MCF 10A (cell line): ENCODE measurements at regions not wholly inside any gene's neighbourhood (a gene's known extent, or its start where the extent isn't known, plus 50 kb on each side); places are given as distances from the start of the nearest gene placed in this dataset.
A peak's percentile ranks its signal among the peaks of the same experiment; 100 is the strongest.
"Not testable (repeated sequence)": the region's sequence is repeated elsewhere in the genome, so short reads cannot be mapped to it uniquely, and the experiment has no call there.

ENCODE experiments used
- BruUV-seq: library from RNA; stranded (reverse); fragments of 400-500 nt; replicated peaks from 2 replicates; lab custom pipeline; 2021; lab: Mats Ljungman, UMichigan
- CTCF ChIA-PET: fragments of 300-600 bp; sonication (Branson Sonifier 250); formaldehyde crosslinking; extraction: SDS; loops from one replicate; lab custom pipeline; 2021; ENCODE audit warnings: antibody characterized with exemption, inconsistent platforms; lab: Yijun Ruan, JAX
- POLR2A ChIA-PET: fragments of 300-600, 350-650 bp; sonication (Branson Sonifier 250); formaldehyde crosslinking; extraction: SDS; loops from one replicate; lab custom pipeline; 2020; ENCODE audit warnings: antibody characterized with exemption, inconsistent platforms; lab: Yijun Ruan, JAX
- DNase-seq: peaks from one replicate; pipeline ENCODE4 v3.0.0-alpha.2; 2018; ENCODE audit not compliant: unreplicated experiment
- H3K27ac Mint-ChIP-seq: one replicate; pipeline ENCODE4 v1.8.0; 2022; ENCODE audit warnings: mild to moderate bottlenecking, low read depth, mixed read lengths; ENCODE audit not compliant: unreplicated experiment
- H3K27me3 Mint-ChIP-seq: one replicate; pipeline ENCODE4 v1.8.0; 2022; ENCODE audit warnings: mixed read lengths; ENCODE audit not compliant: insufficient read depth, unreplicated experiment
- H3K36me3 Mint-ChIP-seq: one replicate; pipeline ENCODE4 v1.8.0; 2022; ENCODE audit warnings: mild to moderate bottlenecking, moderate library complexity, mixed read lengths; ENCODE audit not compliant: insufficient read depth, unreplicated experiment
- H3K4me1 Mint-ChIP-seq: one replicate; pipeline ENCODE4 v1.8.0; 2022; ENCODE audit warnings: mixed read lengths; ENCODE audit not compliant: insufficient read depth, unreplicated experiment
- H3K4me3 Mint-ChIP-seq: one replicate; pipeline ENCODE4 v1.8.0; 2022; ENCODE audit warnings: mild to moderate bottlenecking, moderate library complexity, mixed read lengths; ENCODE audit not compliant: unreplicated experiment
- H3K9me3 Mint-ChIP-seq: one replicate; pipeline ENCODE4 v1.8.0; 2022; ENCODE audit warnings: mixed read lengths; ENCODE audit not compliant: unreplicated experiment
- CTCF ChIP-seq: fragments of 200-600 bp; IDR thresholded peaks from one replicate; pipeline ENCODE4 v1.8.0; 2022; ENCODE audit warnings: antibody characterized with exemption, mild to moderate bottlenecking; ENCODE audit not compliant: unreplicated experiment
- intact Hi-C: fragments of 100-400 bp; cut with micrococcal nuclease; formaldehyde crosslinking; loops from 2 replicates; pipeline ENCODE4 v1.14.1; 2022

GRCh38 chr13:87961546-87961945, 290.4 kb downstream of the SLITRK5 start:
- Mint-ChIP-seq H3K9me3 (no peaks in the 10 kb centered on the region), H3K27ac (no peak overlapping the region), H3K4me1 (no peaks in the 10 kb centered on the region), H3K36me3 (no peaks in the 10 kb centered on the region), H3K27me3 (no peaks in the 10 kb centered on the region), H3K4me3 (no peak overlapping the region)
- intact Hi-C loops = no loop called here
- BruUV-seq = no TSS peak
- ChIA-PET POLR2A (no interaction called here), CTCF (interaction anchor here (0.5 to 0.8 kb wide), 3 partner anchors 134 to 1611 kb away, joined by 3 read pairs; no protein-coding TSS in a partner anchor)
- no peak for TF ChIP-seq CTCF
- DNase-seq = no peak

- intact Hi-C loops = no loop called here
- Mint-ChIP-seq H3K27me3 (no peaks in the 10 kb centered on the region), H3K4me3 (no peak overlapping the region), H3K36me3 (peaks cover 7% of the 10 kb centered on the region), H3K4me1 (peaks cover 19% of the 10 kb centered on the region), H3K9me3 (no peaks in the 10 kb centered on the region), H3K27ac (no peak overlapping the region)
- ChIA-PET POLR2A (no interaction called here), CTCF (interaction anchor here (0.6 kb wide), 1 partner anchor 86 kb away, joined by 3 read pairs; no protein-coding TSS in a partner anchor)
- TF ChIP-seq CTCF = no peak
- DNase-seq = no peak
- BruUV-seq = no TSS peak
These were observed 301.4 kb downstream of the SLITRK5 start for GRCh38 chr13:87972568-87972967.

- H3K36me3 Mint-ChIP-seq = peaks cover 7% of the 10 kb centered on the region
- H3K4me3 Mint-ChIP-seq = peak overlapping the region; percentile 33
- H3K27ac Mint-ChIP-seq = peak overlapping the region; percentile 86
- POLR2A ChIA-PET = interaction anchor here (0.7 kb wide), 1 partner anchor 290 kb away, joined by 3 read pairs; no protein-coding TSS in a partner anchor
- no peaks in the 10 kb centered on the region for H3K9me3 Mint-ChIP-seq
- no peaks in the 10 kb centered on the region for H3K27me3 Mint-ChIP-seq
- CTCF ChIA-PET = interaction anchor here (0.6 to 0.8 kb wide), 4 partner anchors 48 to 1017 kb away, joined by 3 to 4 read pairs (median 3); no protein-coding TSS in a partner anchor
- DNase-seq = peak; percentile 20
- no peak for TF ChIP-seq CTCF
- BruUV-seq = no TSS peak
- peaks cover 19% of the 10 kb centered on the region for H3K4me1 Mint-ChIP-seq
- intact Hi-C loops = no loop called here
These were observed 303.9 kb downstream of the SLITRK5 start for GRCh38 chr13:87975035-87975434.

GRCh38 chr13:87976650-87977049, 305.5 kb downstream of the SLITRK5 start:
- CTCF ChIA-PET, POLR2A ChIA-PET, H3K9me3 Mint-ChIP-seq, H3K36me3 Mint-ChIP-seq, BruUV-seq, H3K27ac Mint-ChIP-seq, H3K27me3 Mint-ChIP-seq, DNase-seq, H3K4me3 Mint-ChIP-seq, intact Hi-C loops: not testable (repeated sequence)
- peaks cover 19% of the 10 kb centered on the region for H3K4me1 Mint-ChIP-seq

GRCh38 chr13:87981416-87981815, 310.2 kb downstream of the SLITRK5 start:
- Mint-ChIP-seq H3K4me3 (no peak overlapping the region), H3K27me3 (no peaks in the 10 kb centered on the region), H3K4me1 (no peaks in the 10 kb centered on the region), H3K27ac (no peak overlapping the region), H3K9me3 (peaks cover 6% of the 10 kb centered on the region), H3K36me3 (no peaks in the 10 kb centered on the region)
- ChIA-PET CTCF (no interaction called here), POLR2A (no interaction called here)
- intact Hi-C loops = no loop called here
- no TSS peak for BruUV-seq
- no peak for DNase-seq
- TF ChIP-seq CTCF = no peak
